ENCODE measurements at regions not wholly inside any gene's neighbourhood (a gene's known extent, or its start where the extent isn't known, plus 50 kb on each side); places are given as distances from the start of the nearest gene placed in this dataset.
A peak's percentile ranks its signal among the peaks of the same experiment; 100 is the strongest.

DNA sequence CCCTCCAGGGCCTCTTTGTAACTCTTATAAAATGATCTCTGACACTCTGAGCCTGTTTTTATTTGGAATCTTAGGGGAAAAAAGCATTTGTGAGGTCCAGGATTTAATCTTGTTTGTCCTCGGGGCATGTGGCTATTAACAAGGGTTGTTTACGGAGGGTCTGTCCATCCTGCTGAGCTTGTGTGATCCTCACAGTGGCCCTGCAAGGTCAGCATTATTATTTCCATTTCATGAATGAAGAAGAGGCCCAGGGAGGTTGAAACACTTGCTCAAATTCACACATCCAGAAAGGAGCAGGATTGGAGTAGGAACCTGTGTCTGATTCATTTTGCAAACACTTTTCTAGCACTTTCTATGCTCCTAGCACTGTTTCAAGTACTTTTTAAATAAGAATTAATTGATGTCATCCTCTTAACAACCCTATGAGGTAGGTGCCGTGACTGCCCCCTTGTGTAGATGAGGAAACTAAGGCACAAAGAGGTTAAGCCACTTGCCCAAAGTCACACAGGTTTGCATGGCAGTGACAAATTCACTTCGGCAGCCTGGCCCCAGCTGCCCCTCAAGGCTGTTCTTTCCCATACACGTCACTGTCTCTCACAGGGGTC is 178.9 kb downstream of the MIS18A start:
- H3K27ac ChIP-seq (ENCODE audit: low read length): peak overlapping the region; percentile 48

DNA sequence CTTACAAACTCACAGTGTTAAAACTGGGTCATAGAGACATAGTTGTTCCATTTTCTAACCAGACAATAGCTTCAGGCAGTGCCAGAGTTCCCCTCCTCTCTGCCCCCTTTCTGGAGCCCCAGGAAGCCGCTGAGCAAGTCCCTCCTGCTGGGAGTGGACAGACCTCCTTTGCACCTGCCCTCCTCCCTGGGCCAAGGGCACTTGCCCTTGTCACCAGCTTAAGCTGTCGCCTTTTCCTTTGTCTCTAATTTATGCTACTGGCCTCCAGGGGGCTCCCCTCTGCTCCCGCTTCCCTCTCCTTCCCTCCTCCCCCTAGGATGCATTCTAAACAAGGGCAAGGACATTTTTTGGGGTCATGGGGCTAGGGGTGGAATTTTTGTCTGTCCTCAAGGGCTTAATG is 182.4 kb downstream of the MIS18A start:
- DNase-seq: peak; percentile 37

More for the DNA sequence above, 178.9 kb downstream of the MIS18A start:
- Histone ChIP-seq H3K36me3 (ENCODE audit: control insufficient read depth, insufficient read depth, low read length) (no peaks in the 10 kb centered on the region), H3K4me3 (ENCODE audit: low read length) (no peak overlapping the region), H3K9me3 (replicated peaks; ENCODE audit: control insufficient read depth, low read depth, low read length) (no peaks in the 10 kb centered on the region), H3K27me3 (ENCODE audit: control insufficient read depth, insufficient read depth, low read length) (no peaks in the 10 kb centered on the region), H3K4me1 (ENCODE audit: control insufficient read depth, insufficient read depth, low read length) (peaks cover 42% of the 10 kb centered on the region)
- no peak for DNase-seq
- 78% methylated on average over 5 of the region's 5 CpGs for WGBS (ENCODE audit: insufficient coverage)

DNA sequence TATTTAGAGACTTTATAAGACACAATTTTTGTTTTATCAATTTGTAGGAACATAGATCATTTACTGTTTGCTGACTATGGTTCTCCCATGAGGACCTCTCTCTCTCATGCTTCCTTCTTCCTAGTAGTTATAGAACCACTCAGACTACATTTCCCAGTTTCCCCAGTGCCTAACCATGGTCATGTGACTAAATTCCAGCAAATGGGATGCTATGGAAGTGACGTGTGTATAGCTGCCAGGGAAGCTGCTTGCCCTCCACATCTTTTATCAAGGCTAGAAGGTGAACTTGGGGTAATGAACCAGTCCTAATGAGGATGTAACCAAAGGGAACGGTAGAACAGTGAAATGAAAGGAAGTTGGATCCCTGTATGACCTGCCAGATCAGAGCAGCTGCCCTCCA is 184.0 kb downstream of the MIS18A start:
- no peaks in the 10 kb centered on the region for H3K27me3 ChIP-seq (ENCODE audit: control insufficient read depth, insufficient read depth, low read length)
- WGBS (ENCODE audit: insufficient coverage): 60% methylated on average over 1 of the region's 2 CpGs
- H3K4me3 ChIP-seq (ENCODE audit: low read length): no peak overlapping the region
- H3K9me3 ChIP-seq (replicated peaks; ENCODE audit: control insufficient read depth, low read depth, low read length): no peaks in the 10 kb centered on the region
- peak; percentile 57 for DNase-seq
- H3K36me3 ChIP-seq (ENCODE audit: control insufficient read depth, insufficient read depth, low read length): no peaks in the 10 kb centered on the region
- H3K27ac ChIP-seq (ENCODE audit: low read length): no peak overlapping the region
- peaks cover 33% of the 10 kb centered on the region for H3K4me1 ChIP-seq (ENCODE audit: control insufficient read depth, insufficient read depth, low read length)

More for the DNA sequence above, 182.4 kb downstream of the MIS18A start:
- Histone ChIP-seq H3K9me3 (replicated peaks; ENCODE audit: control insufficient read depth, low read depth, low read length) (no peaks in the 10 kb centered on the region), H3K27me3 (ENCODE audit: control insufficient read depth, insufficient read depth, low read length) (no peaks in the 10 kb centered on the region), H3K27ac (ENCODE audit: low read length) (peak overlapping the region; percentile 4), H3K4me1 (ENCODE audit: control insufficient read depth, insufficient read depth, low read length) (peaks cover 48% of the 10 kb centered on the region), H3K4me3 (ENCODE audit: low read length) (no peak overlapping the region), H3K36me3 (ENCODE audit: control insufficient read depth, insufficient read depth, low read length) (no peaks in the 10 kb centered on the region)
- 0% methylated on average over 1 of the region's 3 CpGs for WGBS (ENCODE audit: insufficient coverage)

DNA sequence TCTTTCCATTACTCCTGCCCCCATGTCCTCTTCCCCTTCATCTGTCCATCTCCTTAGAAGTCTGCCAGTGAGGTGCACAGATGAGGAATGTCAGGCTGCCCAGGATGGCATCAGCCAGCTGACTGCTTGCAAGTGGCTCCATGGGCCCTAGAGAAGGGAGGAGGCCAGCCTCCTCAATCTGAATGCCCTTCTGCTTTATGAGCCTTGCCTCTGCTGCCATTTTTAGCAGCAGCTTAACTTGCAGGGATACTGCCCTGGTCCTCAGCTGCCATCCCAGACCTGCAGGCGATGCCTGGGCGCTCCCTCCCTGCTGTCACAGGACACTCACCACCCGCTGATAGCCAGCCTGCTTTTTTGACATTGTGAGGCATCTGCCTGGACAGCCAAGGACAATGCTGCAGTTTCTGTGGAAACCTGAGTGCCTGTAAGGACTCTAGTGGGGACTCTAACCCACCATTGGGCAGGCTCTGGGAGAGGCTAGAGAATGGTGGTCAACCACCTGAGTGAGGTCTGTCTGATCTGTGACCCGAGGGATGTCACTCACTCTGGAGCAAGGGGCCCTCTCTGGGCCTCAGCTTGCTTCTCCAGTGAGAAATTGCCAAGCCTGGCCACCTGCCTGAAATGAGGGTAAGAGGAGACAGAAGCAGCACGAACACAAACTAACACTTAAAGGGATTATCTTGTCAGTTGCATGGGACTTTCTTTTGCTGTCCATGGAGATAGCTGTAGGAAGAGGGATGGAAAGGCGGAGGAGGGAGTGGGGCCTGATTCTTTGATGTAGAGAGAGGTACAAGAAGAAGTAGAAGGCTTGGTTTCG is 185.0 kb downstream of the MIS18A start:
- H3K36me3 ChIP-seq (ENCODE audit: control insufficient read depth, insufficient read depth, low read length): no peaks in the 10 kb centered on the region
- H3K9me3 ChIP-seq (replicated peaks; ENCODE audit: control insufficient read depth, low read depth, low read length): no peaks in the 10 kb centered on the region
- peak overlapping the region; percentile 35 for H3K27ac ChIP-seq (ENCODE audit: low read length)
- peak; percentile 48 for DNase-seq
- no peaks in the 10 kb centered on the region for H3K27me3 ChIP-seq (ENCODE audit: control insufficient read depth, insufficient read depth, low read length)
- WGBS (ENCODE audit: insufficient coverage): 93% methylated on average over 5 of the region's 7 CpGs
- no peak overlapping the region for H3K4me3 ChIP-seq (ENCODE audit: low read length)
- peaks cover 24% of the 10 kb centered on the region for H3K4me1 ChIP-seq (ENCODE audit: control insufficient read depth, insufficient read depth, low read length)

DNA sequence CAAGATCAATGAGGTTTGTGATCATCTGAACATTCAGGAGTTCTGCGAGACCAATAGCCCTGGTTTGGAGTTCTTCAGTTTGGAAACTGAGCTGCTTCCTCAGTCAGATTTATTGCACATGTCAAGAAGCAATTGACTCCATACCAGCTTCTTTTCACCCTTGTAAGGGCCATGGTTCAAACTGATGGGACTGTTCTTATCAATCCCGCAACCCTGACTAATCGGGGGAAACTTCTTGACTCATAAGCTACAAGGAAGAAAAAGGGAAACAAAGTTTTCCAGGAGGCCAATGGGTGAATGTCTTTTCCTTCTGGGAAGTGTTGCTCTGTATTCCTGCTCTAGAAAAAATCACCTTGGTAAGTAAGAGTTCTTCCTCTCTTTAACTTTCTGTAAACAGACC is 187.9 kb downstream of the MIS18A start:
- H3K36me3 ChIP-seq (ENCODE audit: control insufficient read depth, insufficient read depth, low read length): no peaks in the 10 kb centered on the region
- DNase-seq: no peak
- H3K4me3 ChIP-seq (ENCODE audit: low read length): no peak overlapping the region
- 71% methylated on average over 1 of the region's 3 CpGs for WGBS (ENCODE audit: insufficient coverage)
- H3K27me3 ChIP-seq (ENCODE audit: control insufficient read depth, insufficient read depth, low read length): no peaks in the 10 kb centered on the region
- H3K4me1 ChIP-seq (ENCODE audit: control insufficient read depth, insufficient read depth, low read length): peaks cover 16% of the 10 kb centered on the region
- H3K27ac ChIP-seq (ENCODE audit: low read length): no peak overlapping the region
- no peaks in the 10 kb centered on the region for H3K9me3 ChIP-seq (replicated peaks; ENCODE audit: control insufficient read depth, low read depth, low read length)

DNA sequence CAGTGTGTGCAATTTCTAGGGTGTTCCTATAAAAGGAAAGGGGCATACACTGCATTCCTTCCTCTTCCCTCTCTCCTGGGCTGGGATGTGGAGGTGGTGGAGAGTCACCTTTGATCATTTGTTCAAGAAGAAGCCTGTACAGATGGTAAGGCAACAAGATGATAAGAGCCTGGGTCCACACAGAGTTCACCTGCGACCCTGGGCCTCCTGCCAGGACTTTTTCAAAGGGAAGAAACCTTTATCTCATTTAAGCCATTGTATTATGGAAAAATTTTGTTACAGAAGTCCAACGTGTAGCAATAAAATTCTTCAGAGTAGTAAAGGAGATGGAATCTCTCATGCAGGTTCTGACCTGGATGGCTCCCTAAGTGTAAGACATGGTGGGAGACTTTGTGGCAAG is 189.1 kb downstream of the MIS18A start:
- 44% methylated on average over 1 of the region's 2 CpGs for WGBS (ENCODE audit: insufficient coverage)
- Histone ChIP-seq H3K27me3 (ENCODE audit: control insufficient read depth, insufficient read depth, low read length) (no peaks in the 10 kb centered on the region), H3K27ac (ENCODE audit: low read length) (no peak overlapping the region), H3K4me3 (ENCODE audit: low read length) (no peak overlapping the region), H3K4me1 (ENCODE audit: control insufficient read depth, insufficient read depth, low read length) (peaks cover 13% of the 10 kb centered on the region), H3K9me3 (replicated peaks; ENCODE audit: control insufficient read depth, low read depth, low read length) (no peaks in the 10 kb centered on the region), H3K36me3 (ENCODE audit: control insufficient read depth, insufficient read depth, low read length) (no peaks in the 10 kb centered on the region)
- DNase-seq: no peak

DNA sequence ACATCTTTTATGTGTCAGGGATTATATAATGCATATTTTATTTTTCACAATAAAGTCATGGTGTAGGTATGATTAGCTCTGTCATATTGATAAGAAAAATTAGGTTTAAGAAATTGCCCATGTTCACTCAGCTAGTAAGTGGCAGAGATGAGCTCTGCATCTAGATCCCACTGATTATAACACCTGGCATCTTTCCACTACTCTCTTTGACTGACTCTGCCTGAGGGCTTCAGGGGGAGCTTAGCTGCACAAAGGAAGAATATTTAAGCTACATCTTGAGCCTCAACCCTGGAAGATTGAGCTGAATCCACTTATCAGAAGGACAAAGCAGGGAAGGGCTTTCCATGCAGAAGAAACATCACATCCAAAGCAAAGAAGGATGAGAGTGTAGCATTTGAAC is 190.4 kb downstream of the MIS18A start:
- Histone ChIP-seq H3K4me1 (ENCODE audit: control insufficient read depth, insufficient read depth, low read length) (peaks cover 3% of the 10 kb centered on the region), H3K36me3 (ENCODE audit: control insufficient read depth, insufficient read depth, low read length) (no peaks in the 10 kb centered on the region), H3K9me3 (replicated peaks; ENCODE audit: control insufficient read depth, low read depth, low read length) (no peaks in the 10 kb centered on the region), H3K27ac (ENCODE audit: low read length) (no peak overlapping the region), H3K4me3 (ENCODE audit: low read length) (no peak overlapping the region), H3K27me3 (ENCODE audit: control insufficient read depth, insufficient read depth, low read length) (no peaks in the 10 kb centered on the region)
- no peak for DNase-seq

DNA sequence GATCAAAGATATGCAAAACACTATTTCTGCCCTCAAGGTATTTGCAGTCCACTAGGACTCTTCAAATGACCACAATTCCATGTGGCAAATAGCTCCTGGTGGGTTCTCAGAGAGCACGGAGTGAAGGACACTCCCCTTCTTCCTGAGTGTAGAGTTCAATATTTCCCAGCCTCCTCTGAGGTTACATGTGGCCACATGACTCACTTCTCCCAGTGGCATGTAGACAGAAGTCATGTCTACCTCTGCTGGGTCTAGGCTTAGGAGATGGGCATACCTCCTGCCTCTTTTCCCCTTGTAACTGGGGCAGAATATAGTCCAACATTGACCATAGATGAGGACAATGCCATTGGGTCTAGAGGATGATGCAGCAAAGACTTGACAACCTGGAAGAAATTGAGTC is 191.4 kb downstream of the MIS18A start:
- no CpG with 5 or more reads among the region's 1 CpG for WGBS (ENCODE audit: insufficient coverage)
- peaks cover 6% of the 10 kb centered on the region for H3K4me1 ChIP-seq (ENCODE audit: control insufficient read depth, insufficient read depth, low read length)
- no peaks in the 10 kb centered on the region for H3K36me3 ChIP-seq (ENCODE audit: control insufficient read depth, insufficient read depth, low read length)
- no peak overlapping the region for H3K27ac ChIP-seq (ENCODE audit: low read length)
- H3K4me3 ChIP-seq (ENCODE audit: low read length): no peak overlapping the region
- no peak for DNase-seq
- no peaks in the 10 kb centered on the region for H3K9me3 ChIP-seq (replicated peaks; ENCODE audit: control insufficient read depth, low read depth, low read length)
- no peaks in the 10 kb centered on the region for H3K27me3 ChIP-seq (ENCODE audit: control insufficient read depth, insufficient read depth, low read length)

DNA sequence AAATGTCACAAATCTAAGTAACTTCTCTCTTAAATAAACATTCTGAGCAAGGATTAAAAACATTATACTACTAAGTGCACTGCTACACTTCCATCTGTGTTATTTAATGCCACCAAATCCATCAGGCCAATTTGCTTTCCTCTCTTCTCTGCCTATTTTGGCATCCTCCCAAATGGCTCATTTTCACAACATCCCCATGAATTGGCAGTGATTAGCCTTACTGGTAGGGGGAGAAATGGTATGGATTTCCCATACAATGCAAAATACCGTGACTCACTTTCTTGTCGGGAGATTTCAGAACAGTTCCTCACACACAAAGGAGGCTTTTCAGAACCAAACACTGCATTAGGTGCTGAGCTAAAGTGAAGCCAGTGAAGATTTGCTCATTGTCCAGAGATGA is 195.7 kb downstream of the MIS18A start:
- Histone ChIP-seq H3K4me3 (ENCODE audit: low read length) (no peak overlapping the region), H3K27ac (ENCODE audit: low read length) (no peak overlapping the region), H3K4me1 (ENCODE audit: control insufficient read depth, insufficient read depth, low read length) (peaks cover 9% of the 10 kb centered on the region), H3K36me3 (ENCODE audit: control insufficient read depth, insufficient read depth, low read length) (no peaks in the 10 kb centered on the region), H3K9me3 (replicated peaks; ENCODE audit: control insufficient read depth, low read depth, low read length) (no peaks in the 10 kb centered on the region), H3K27me3 (ENCODE audit: control insufficient read depth, insufficient read depth, low read length) (no peaks in the 10 kb centered on the region)
- no CpG with 5 or more reads among the region's 2 CpGs for WGBS (ENCODE audit: insufficient coverage)
- peak; percentile 68 for DNase-seq

DNA sequence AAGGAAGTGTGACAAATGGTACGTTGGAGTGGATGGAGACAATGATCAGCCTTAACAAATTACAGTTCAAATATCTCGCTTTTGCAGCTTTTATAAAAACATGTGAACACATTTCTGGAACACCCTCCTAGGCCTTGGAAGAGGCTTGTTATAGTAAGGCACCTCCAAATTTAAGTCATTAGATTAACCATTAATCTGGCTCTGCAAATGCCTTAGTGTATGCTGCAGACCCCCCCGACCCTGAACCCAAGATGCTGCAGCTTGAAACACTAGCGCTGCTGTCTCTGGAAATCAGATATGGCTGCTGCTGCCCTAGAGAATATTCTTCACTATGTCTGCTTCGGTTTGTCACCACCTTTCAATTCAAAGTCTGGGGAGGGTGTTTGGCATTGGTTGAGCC is 196.4 kb downstream of the MIS18A start:
- Histone ChIP-seq H3K27me3 (ENCODE audit: control insufficient read depth, insufficient read depth, low read length) (no peaks in the 10 kb centered on the region), H3K4me1 (ENCODE audit: control insufficient read depth, insufficient read depth, low read length) (peaks cover 9% of the 10 kb centered on the region), H3K27ac (ENCODE audit: low read length) (no peak overlapping the region), H3K4me3 (ENCODE audit: low read length) (no peak overlapping the region), H3K9me3 (replicated peaks; ENCODE audit: control insufficient read depth, low read depth, low read length) (no peaks in the 10 kb centered on the region), H3K36me3 (ENCODE audit: control insufficient read depth, insufficient read depth, low read length) (no peaks in the 10 kb centered on the region)
- DNase-seq: no peak
- WGBS (ENCODE audit: insufficient coverage): 65% methylated on average over 2 of the region's 5 CpGs
